ENCODE measurements at regions not wholly inside any gene's neighbourhood (a gene's known extent, or its start where the extent isn't known, plus 50 kb on each side); places are given as distances from the start of the nearest gene placed in this dataset.
"Not testable (repeated sequence)": the region's sequence is repeated elsewhere in the genome, so short reads cannot be mapped to it uniquely, and the experiment has no call there.

DNA sequence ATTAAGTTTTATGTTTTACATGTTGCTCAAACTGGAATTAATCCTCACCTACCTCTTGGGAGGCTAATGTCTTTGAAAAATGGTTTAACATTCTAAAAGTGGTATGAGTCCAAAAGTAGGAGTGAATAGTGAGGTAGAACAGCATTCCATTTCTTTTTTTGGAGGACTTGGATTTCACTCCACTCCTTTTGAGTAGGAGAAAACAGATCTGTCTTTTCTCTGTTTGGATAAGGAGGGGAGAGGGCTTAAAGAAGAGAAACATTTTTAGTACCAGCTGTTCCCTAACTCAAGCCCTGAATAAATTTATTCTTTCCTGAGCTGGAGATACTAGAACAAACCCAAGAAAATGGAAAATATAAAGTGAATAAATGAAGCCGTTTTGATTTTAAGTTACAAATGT is 687.9 kb downstream of the MECOM start:
- no peak for DNase-seq

GRCh38 chr3:168974617-168975403 is 688.7 kb downstream of the MECOM start:
- DNase-seq = no peak

- no peak for DNase-seq
Measured at GRCh38 chr3:168973897-168974296, 689.6 kb downstream of the MECOM start.

DNA sequence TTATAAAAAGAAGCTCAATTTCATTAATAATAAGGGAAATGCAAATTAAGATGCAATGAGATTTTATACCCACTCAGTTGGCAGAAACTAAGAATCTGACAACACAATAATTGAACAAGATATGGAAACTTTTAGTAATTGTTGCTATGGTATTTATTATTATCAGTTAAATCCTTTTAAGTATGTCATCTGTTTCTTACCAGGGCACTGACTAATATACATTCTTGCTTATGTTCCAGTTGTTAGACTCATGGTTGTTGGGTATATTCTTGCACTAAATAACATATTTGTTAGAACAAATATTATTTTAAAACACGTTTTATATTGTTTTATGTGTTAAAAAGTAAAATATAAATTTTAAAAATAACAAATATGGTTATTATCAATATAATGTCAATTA is 690.3 kb downstream of the MECOM start:
- DNase-seq = no peak

DNA sequence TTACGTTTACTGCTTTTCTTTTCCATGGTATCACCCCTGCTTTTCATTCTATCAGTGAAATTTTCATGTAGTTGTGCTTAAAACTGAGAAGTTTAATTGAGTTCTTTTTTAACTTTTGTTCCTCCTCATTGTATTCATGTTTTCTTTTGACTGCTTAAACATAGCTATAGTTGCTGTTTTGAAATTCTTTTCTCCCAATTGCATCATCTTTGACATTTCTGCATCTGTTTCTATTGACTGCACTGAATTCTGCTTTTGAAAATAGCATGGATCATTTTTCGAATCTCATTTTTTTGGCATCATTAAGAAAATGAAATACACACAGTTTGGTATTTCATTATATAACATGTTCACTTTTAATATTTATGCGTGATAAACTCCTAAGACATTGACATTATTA is 694.9 kb downstream of the MECOM start:
- DNase-seq = no peak

- DNase-seq = no peak
Measured at GRCh38 chr3:168964736-168965135, 698.8 kb downstream of the MECOM start.

DNA sequence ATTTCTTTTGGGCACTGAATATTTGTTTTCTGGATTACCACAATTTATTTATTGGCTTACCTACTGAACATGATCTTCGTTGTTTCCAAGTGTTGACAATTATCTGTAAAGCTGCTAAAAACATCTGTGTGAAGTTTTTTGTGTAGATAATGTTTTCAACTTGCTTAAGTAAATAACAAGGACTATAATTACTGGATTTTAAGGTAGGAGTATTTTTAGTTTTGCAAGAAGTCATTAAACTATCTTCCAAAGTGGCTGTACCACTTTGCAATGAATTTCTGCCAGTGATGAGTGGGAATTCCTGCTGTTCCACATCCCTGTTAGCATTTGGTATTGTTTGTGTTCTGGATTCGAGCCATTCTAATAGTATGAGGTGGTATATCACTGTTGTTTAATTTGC is 702.2 kb downstream of the MECOM start:
- DNase-seq = no peak

DNA sequence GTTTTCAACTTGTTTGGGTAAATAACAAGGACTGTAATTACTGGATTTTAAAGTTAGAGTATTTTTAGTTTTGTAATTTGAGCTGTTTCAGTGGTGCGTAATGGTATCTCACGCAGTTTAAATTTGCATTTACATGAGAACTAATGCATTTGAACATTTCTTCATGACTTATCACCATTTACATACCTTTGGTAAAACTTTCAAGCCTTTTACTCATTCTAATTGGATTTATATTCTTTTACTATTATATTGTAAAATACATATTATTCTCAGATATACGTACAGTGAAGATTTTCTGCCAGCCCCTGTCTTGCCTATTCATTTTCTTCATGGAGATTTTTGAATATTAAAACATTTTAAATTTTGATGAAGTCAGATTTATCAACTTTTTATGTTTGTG is 703.8 kb downstream of the MECOM start:
- DNase-seq = no peak

DNA sequence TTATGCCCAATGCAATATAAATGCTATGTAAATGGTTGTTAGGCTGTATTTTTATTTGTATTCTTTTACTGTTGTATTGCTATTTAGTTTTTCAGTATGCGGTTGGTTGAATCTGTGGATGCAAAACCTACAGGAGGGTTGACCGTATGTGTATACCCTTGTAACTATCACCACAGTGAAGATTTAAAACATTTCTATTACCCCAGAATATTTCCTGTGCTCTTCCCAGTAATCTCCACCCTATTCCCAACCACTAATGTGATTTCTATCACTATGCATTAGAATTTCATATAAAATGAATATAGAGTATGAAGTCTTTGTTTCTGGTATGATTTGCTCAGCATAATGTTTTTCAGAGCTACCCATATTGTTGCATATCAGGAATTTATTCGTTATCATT is 705.0 kb downstream of the MECOM start:
- DNase-seq = no peak

DNA sequence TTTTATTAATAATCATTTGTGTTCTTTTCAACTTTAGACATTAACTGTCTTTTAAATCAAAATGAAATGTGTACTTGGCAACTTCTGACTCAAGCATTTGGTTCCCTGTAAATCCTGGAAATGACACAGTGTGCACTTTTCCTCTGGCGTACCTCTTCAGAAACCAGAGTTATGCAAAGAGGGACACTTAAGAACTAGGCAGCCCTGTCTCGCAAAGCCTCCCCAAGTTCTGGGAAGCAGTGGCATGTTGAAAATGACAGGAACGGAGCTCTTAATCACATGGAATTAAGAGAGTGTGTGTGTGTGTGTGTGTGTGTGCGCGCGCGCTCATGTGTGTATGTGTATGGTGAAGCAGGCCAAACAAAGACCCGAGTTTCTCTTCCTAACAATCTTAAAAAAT is 707.4 kb downstream of the MECOM start:
- no peak for DNase-seq

- no peak for DNase-seq
Measured at GRCh38 chr3:168952551-168952950, 711.0 kb downstream of the MECOM start.

- DNase-seq = no peak
Measured at GRCh38 chr3:168951884-168952283, 711.6 kb downstream of the MECOM start.

- no peak for DNase-seq
Measured at GRCh38 chr3:168951368-168951767, 712.1 kb downstream of the MECOM start.

DNA sequence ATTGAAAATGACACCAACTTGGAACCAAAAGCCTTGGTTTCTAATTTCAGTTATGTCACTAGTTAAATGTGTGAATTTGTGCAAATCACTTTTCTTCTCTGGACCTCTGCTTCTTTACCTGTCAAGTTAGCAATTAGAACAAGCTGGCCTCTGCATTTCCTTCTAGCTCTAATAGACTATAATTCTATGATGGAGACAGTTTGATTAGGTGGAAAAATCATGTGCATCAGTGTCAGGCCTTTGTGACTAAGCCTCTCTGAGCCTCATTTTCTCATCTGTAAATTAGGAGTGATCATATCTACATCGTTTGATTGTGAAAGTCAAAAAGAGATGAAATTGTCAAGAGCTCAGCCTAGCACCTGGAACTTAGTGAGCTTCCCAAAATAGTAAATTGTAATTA is 712.9 kb downstream of the MECOM start:
- no peak for DNase-seq

- DNase-seq = no peak
Measured at GRCh38 chr3:168939651-168940238, 723.8 kb downstream of the MECOM start.

GRCh38 chr3:168933614-168934013 is 729.9 kb downstream of the MECOM start:
- DNase-seq = no peak

- DNase-seq = not testable (repeated sequence)
Measured at GRCh38 chr3:168929997-168930396, 733.5 kb downstream of the MECOM start.

DNA sequence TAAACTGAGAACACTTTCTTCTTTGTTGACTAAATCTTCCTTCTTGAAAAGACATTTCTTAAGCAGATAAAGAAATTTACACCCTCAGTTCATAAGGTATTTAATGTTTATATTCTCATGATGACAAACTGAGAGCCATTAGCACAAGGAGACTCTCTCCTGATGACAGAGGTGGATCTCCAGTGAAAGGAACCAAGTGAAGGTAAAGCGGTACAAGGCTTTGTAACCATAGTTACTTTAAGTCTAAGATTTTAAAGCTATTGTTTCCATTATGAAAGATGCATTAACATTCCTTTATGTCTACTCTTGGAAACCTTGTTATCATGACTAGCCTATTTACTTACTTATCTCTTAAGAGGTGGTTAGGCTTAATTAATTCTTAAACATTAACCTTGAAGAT is 737.1 kb downstream of the MECOM start:
- DNase-seq = no peak

GRCh38 chr3:168925568-168925967 is 737.9 kb downstream of the MECOM start:
- DNase-seq = no peak

DNA sequence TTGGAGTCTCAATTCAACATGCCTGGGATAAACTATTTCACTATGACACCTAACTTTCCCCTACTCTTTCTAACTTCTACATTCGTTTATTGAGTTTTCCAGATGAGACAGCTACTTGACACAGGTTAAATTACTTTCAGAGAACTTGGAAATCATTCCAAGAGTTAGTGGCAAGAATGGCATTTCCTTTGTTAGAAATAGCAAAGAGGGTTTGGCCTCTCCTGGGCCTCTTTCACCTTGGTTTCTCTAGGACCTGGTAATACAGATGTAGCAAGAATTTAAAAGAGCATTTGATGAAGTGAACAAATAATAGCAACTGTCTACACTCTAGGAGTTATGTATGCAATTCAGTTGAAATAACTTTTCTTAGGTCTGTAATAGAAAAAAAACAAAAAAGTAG is 748.9 kb downstream of the MECOM start:
- no peak for DNase-seq

GRCh38 chr3:168909260-168909659 is 754.3 kb downstream of the MECOM start:
- DNase-seq = no peak

GRCh38 chr3:168895419-168895818 is 768.1 kb downstream of the MECOM start:
- DNase-seq = no peak

DNA sequence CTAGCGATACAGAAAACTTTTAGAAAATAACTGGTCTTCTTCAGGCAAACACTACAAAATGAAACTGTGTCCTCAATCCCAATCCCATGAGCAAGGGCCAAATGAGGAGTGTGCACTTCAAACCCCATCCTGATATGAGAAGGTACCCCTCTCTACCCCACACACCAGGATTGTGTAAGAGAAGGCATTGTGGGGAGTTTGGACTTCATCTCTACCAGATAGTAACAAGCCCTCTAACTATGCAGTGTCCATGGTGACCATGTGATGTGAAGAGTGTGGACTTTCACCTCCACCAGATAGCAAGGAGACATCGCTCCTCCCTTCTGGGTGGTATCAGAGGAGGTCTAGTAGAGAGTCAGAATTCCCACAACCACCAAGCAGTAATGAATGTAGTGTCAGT is 769.3 kb downstream of the MECOM start:
- no peak for DNase-seq

DNA sequence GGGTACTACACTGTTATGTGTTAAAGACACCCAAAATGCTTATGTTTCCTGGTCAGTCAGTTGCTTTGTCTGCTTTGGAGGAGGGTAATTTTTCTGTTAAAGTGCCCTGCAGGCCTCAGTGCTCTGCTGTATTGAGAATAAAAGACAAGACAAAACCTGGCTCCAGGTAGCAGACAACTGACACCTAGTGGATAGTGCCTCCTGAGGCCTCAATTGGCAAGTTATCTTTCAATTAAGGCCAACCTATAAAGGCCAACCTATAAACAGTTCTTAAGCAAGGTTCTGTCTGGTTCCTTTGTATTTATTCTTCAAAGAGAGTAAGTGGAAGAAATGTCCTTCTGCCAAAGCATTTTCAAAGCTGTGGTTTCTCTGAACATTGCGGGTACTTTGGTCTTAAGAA is 773.8 kb downstream of the MECOM start:
- DNase-seq = peak; percentile 22

GRCh38 chr3:168888781-168889180 is 774.7 kb downstream of the MECOM start:
- DNase-seq = no peak
